Liver (tissue), 8 donors: ENCODE measurements at regions not wholly inside any gene's neighbourhood (a gene's known extent, or its start where the extent isn't known, plus 50 kb on each side); places are given as distances from the start of the nearest gene placed in this dataset.
"Not testable (repeated sequence)": the region's sequence is repeated elsewhere in the genome, so short reads cannot be mapped to it uniquely, and the experiment has no call there.

Source experiments
- DNase-seq: peaks from one replicate; pipeline ENCODE4 v3.0.0-alpha.2; 2017; ENCODE audit warnings: low spot score
- H3K27ac ChIP-seq, 2 donors: one replicate each; pipeline ENCODE4 v1.7.0; 2013; ENCODE audit warnings: inconsistent platforms in 2 of 2, low read length in 2 of 2, control low read depth in 1 of 2, low read depth in 1 of 2, mild to moderate bottlenecking in 1 of 2
- H3K27me3 ChIP-seq, 4 donors: one replicate each; pipeline versions ENCODE4 v1.6.1 to v1.7.0; 2013; ENCODE audit warnings: low read length in 3 of 4, inconsistent platforms in 1 of 4, mild to moderate bottlenecking in 1 of 4, moderate library complexity in 1 of 4; ENCODE audit not compliant: control insufficient read depth in 4 of 4, insufficient read depth in 4 of 4
- H3K36me3 ChIP-seq, 4 donors: one replicate each; pipeline versions ENCODE4 v1.6.1 to v1.7.0; 2013; ENCODE audit warnings: low read length in 3 of 4, mild to moderate bottlenecking in 3 of 4, low read depth in 1 of 4, moderate library complexity in 1 of 4; ENCODE audit not compliant: control insufficient read depth in 4 of 4, insufficient read depth in 3 of 4
- H3K4me1 ChIP-seq, 4 donors: one replicate each; pipeline versions ENCODE4 v1.6.1 to v1.7.0; 2013; ENCODE audit warnings: low read length in 3 of 4, mild to moderate bottlenecking in 3 of 4, moderate library complexity in 1 of 4; ENCODE audit not compliant: control insufficient read depth in 4 of 4, insufficient read depth in 4 of 4
- H3K4me3 ChIP-seq, 3 donors: one replicate each; pipeline versions ENCODE4 v1.6.1 to v1.7.0; 2013; ENCODE audit warnings: low read length in 3 of 3, control low read depth in 1 of 3, low read depth in 1 of 3, mild to moderate bottlenecking in 1 of 3
- H3K9ac ChIP-seq, 2 donors: one replicate each; pipeline ENCODE4 v1.7.0; 2013; ENCODE audit warnings: low read length in 2 of 2, mild to moderate bottlenecking in 2 of 2, moderate library complexity in 2 of 2, control low read depth in 1 of 2, low read depth in 1 of 2
- H3K9me3 ChIP-seq, 4 donors: one replicate each; pipeline versions ENCODE4 v1.6.1 to v1.7.0; 2013; ENCODE audit warnings: low read length in 3 of 4; ENCODE audit not compliant: control insufficient read depth in 4 of 4
- ATF3 ChIP-seq: IDR thresholded peaks from 2 replicates; pipeline ENCODE4 v1.6.1; 2016; ENCODE audit warnings: antibody characterized with exemption
- CTCF ChIP-seq: fragments of 150-350 bp; IDR thresholded peaks from 2 replicates; pipeline ENCODE4 v1.5.1; 2017; ENCODE audit warnings: improper control_type of control experiment, low read depth, low read length; ENCODE audit not compliant: missing input control
- FOXA1 ChIP-seq: IDR thresholded peaks from 2 replicates; pipeline ENCODE4 v1.6.1; 2016; ENCODE audit warnings: antibody characterized with exemption
- GABPA ChIP-seq, 2 donors: IDR thresholded peaks in 1 of 2; conservative IDR thresholded peaks in 1 of 2; 2 replicates each; pipeline ENCODE4 v1.6.1; 2016; ENCODE audit warnings: antibody characterized with exemption in 2 of 2, mild to moderate bottlenecking in 1 of 2, moderate library complexity in 1 of 2
- HNF4A ChIP-seq, 2 donors: conservative IDR thresholded peaks; 2 replicates each; pipeline ENCODE4 v1.6.1; 2016; ENCODE audit warnings: antibody characterized with exemption in 2 of 2, mild to moderate bottlenecking in 2 of 2
- HNF4G ChIP-seq: IDR thresholded peaks from 2 replicates; pipeline ENCODE4 v1.6.1; 2016; ENCODE audit warnings: antibody characterized with exemption
- JUND ChIP-seq, 2 donors: IDR thresholded peaks; 2 replicates each; pipeline ENCODE4 v1.6.1; 2016; ENCODE audit warnings: antibody characterized with exemption in 2 of 2
- NR2F2 ChIP-seq: IDR thresholded peaks from 2 replicates; pipeline ENCODE4 v1.6.1; 2016; ENCODE audit warnings: antibody characterized with exemption
- RAD21 ChIP-seq, 2 donors: IDR thresholded peaks; 2 replicates each; pipeline ENCODE4 v1.6.1; 2016; ENCODE audit warnings: antibody characterized with exemption in 2 of 2, mild to moderate bottlenecking in 2 of 2
- REST ChIP-seq: IDR thresholded peaks from 2 replicates; pipeline ENCODE4 v1.6.1; 2016; ENCODE audit warnings: antibody characterized with exemption, mild to moderate bottlenecking
- SP1 ChIP-seq: IDR thresholded peaks from 2 replicates; pipeline ENCODE4 v1.6.1; 2018; ENCODE audit warnings: antibody characterized with exemption, mild to moderate bottlenecking
- YY1 ChIP-seq: IDR thresholded peaks from 2 replicates; pipeline ENCODE4 v1.6.1; 2016; ENCODE audit warnings: antibody characterized with exemption, mild to moderate bottlenecking
- ZBTB33 ChIP-seq: IDR thresholded peaks from 2 replicates; pipeline ENCODE4 v1.6.1; 2016; ENCODE audit warnings: antibody characterized with exemption
- WGBS: extraction: QIAGEN DNeasy Blood & Tissue Kit; methylation state at CpG from one replicate; pipeline ENCODE4 v1.1.7; 2013; 5-methylcytosine and 5-hydroxymethylcytosine counted together
- donor health status: healthy.
- donor health status: healthy.
- donor health status: healthy.
- donor health status: healthy.
- donor health status: healthy.

- H3K27ac ChIP-seq, result no peak overlapping the region
- no peak overlapping the region for H3K4me3 ChIP-seq
- TF ChIP-seq ATF3 (no peak), REST (no peak), GABPA (IDR thresholded peaks at IDR 0.05 in 1 of 2, conservative IDR thresholded peaks at IDR 0.05 in 1 of 2) (no peak), HNF4A (conservative IDR thresholded peaks at IDR 0.05) (no peak)
- peaks cover 0 to 1% (median 0%) of the 10 kb centered on the region in 4 donors for H3K9me3 ChIP-seq
- no peak overlapping the region for H3K9ac ChIP-seq
- H3K4me1 ChIP-seq, result no peaks in the 10 kb centered on the region
- WGBS, result 81% methylated on average over 3 of the region's 3 CpGs
- no peaks in the 10 kb centered on the region for H3K36me3 ChIP-seq
- H3K27me3 ChIP-seq, result no peaks in the 10 kb centered on the region
- DNase-seq, result no peak
These were observed 288.2 kb downstream of the CEP170 start for GRCh38 chr1:242966892-242967291.

- WGBS, result 51% methylated on average over 3 of the region's 3 CpGs
- H3K27me3 ChIP-seq, result not testable (repeated sequence)
These were observed 295.7 kb downstream of the CEP170 start for GRCh38 chr1:242959397-242959796.

GRCh38 chr1:242954945-242955344 lies 300.1 kb downstream of the CEP170 start:
- H3K27me3 ChIP-seq, H3K4me1 ChIP-seq, DNase-seq, H3K9ac ChIP-seq, H3K36me3 ChIP-seq, H3K4me3 ChIP-seq, H3K9me3 ChIP-seq, H3K27ac ChIP-seq: not testable (repeated sequence)
- WGBS, result 87% methylated on average over 3 of the region's 3 CpGs

More at GRCh38 chr1:242959397-242959796, 295.7 kb downstream of the CEP170 start:
- H3K27ac ChIP-seq, DNase-seq, H3K9ac ChIP-seq, H3K4me3 ChIP-seq, H3K9me3 ChIP-seq, H3K4me1 ChIP-seq, H3K36me3 ChIP-seq: not testable (repeated sequence)

- H3K4me1 ChIP-seq, result no peaks in the 10 kb centered on the region
- no peak overlapping the region for H3K4me3 ChIP-seq
- H3K27ac ChIP-seq, result no peak overlapping the region
- 57% methylated on average over 3 of the region's 3 CpGs for WGBS
- H3K27me3 ChIP-seq, result no peaks in the 10 kb centered on the region
- no peak for DNase-seq
- no peaks in the 10 kb centered on the region for H3K9me3 ChIP-seq
- no peak overlapping the region for H3K9ac ChIP-seq
- H3K36me3 ChIP-seq, result no peaks in the 10 kb centered on the region
- TF ChIP-seq YY1 (no peak), CTCF (no peak), JUND (IDR thresholded peaks at IDR 0.05) (no peak), SP1 (no peak), REST (no peak), FOXA1 (no peak), HNF4G (no peak), NR2F2 (no peak), ZBTB33 (no peak), RAD21 (IDR thresholded peaks at IDR 0.05) (no peak)
These were observed 308.9 kb downstream of the CEP170 start for GRCh38 chr1:242946206-242946605.
